MM.1S (cell line): ENCODE measurements at regions not wholly inside any gene's neighbourhood (a gene's known extent, or its start where the extent isn't known, plus 50 kb on each side); places are given as distances from the start of the nearest gene placed in this dataset.

Source experiments
- CTCF ChIP-seq: fragments of 300-600 bp; sonication (generic); IDR thresholded peaks from 2 replicates; pipeline ENCODE4 v1.5.1; 2016; ENCODE audit warnings: antibody characterized with exemption, low read length, mixed read lengths
- EZH2phosphoT487 ChIP-seq: fragments of 300-600 bp; sonication (generic); IDR thresholded peaks from 2 replicates; pipeline ENCODE4 v1.6.1; 2018; ENCODE audit warnings: antibody characterized with exemption, low read length

- TF ChIP-seq EZH2phosphoT487 (no peak), CTCF (no peak)
Measured at GRCh38 chr15:70407336-70407670, 309.6 kb upstream of the TLE3 start.
